Astrocyte (in vitro differentiated cells and primary cell): ENCODE measurements at regions not wholly inside any gene's neighbourhood (a gene's known extent, or its start where the extent isn't known, plus 50 kb on each side); places are given as distances from the start of the nearest gene placed in this dataset.

Experiments
- CTCF ChIP-seq: IDR thresholded peaks from 2 replicates; pipeline ENCODE4 v1.5.1; 2011; ENCODE audit warnings: low read depth, mild to moderate bottlenecking, inconsistent platforms, low read length, moderate library complexity; ENCODE audit not compliant: insufficient read depth
- EZH2 ChIP-seq: IDR thresholded peaks from 2 replicates; pipeline ENCODE4 v1.6.1; 2012; ENCODE audit warnings: mild to moderate bottlenecking, low read length, inconsistent platforms; ENCODE audit not compliant: insufficient read depth

GRCh38 chr5:116799401-116799800 is 224.8 kb upstream of the SEMA6A start:
- TF ChIP-seq EZH2 (no peak), CTCF (no peak)
